HepG2 (cell line): ENCODE measurements at regions not wholly inside any gene's neighbourhood (a gene's known extent, or its start where the extent isn't known, plus 50 kb on each side); places are given as distances from the start of the nearest gene placed in this dataset.

ENCODE experiments used
- AKNA ChIP-seq: sonication (generic); formaldehyde crosslinking; IDR thresholded peaks from 2 replicates; pipeline ENCODE4 v1.4.0; 2020; ENCODE audit warnings: missing genetic modification reagents, borderline replicate concordance
- EP300 ChIP-seq, 3 experiments: sonication (generic) in 1 of 3; formaldehyde crosslinking in 1 of 3; IDR thresholded peaks; 2 replicates each; pipeline versions ENCODE4 v1.5.1 to v1.6.1; 2011 to 2020; ENCODE audit warnings: low read depth in 2 of 3, low read length in 2 of 3, borderline replicate concordance in 1 of 3, improper control_type of control experiment in 1 of 3, mild to moderate bottlenecking in 1 of 3, missing genetic modification reagents in 1 of 3, moderate library complexity in 1 of 3
- FOXP4 ChIP-seq: sonication (generic); formaldehyde crosslinking; IDR thresholded peaks from 2 replicates; pipeline ENCODE4 v1.4.0; 2020; ENCODE audit warnings: missing genetic modification reagents
- HIC2 ChIP-seq: sonication (generic); formaldehyde crosslinking; IDR thresholded peaks from 2 replicates; pipeline ENCODE4 v1.9.0; 2022; ENCODE audit warnings: low read depth, missing genetic modification reagents
- HIVEP1 ChIP-seq: sonication (generic); formaldehyde crosslinking; IDR thresholded peaks from 2 replicates; pipeline ENCODE4 v1.4.0; 2020; ENCODE audit warnings: mild to moderate bottlenecking, missing genetic modification reagents
- HMGA1 ChIP-seq: sonication (generic); formaldehyde crosslinking; conservative IDR thresholded peaks from 2 replicates; pipeline ENCODE4 v1.4.0; 2020; ENCODE audit warnings: missing genetic modification reagents
- IRF2 ChIP-seq: IDR thresholded peaks from 2 replicates; pipeline ENCODE4 v1.6.1; 2018; ENCODE audit warnings: missing genetic modification reagents, missing compliant biosample characterization
- KDM3A ChIP-seq: IDR thresholded peaks from 2 replicates; pipeline ENCODE4 v1.6.1; 2018; ENCODE audit warnings: low read depth, missing compliant biosample characterization
- MEF2D ChIP-seq: sonication (generic); formaldehyde crosslinking; IDR thresholded peaks from 2 replicates; pipeline ENCODE4 v1.5.1; 2020; ENCODE audit warnings: mild to moderate bottlenecking, missing genetic modification reagents
- NCOA2 ChIP-seq: sonication (generic); formaldehyde crosslinking; IDR thresholded peaks from 2 replicates; pipeline ENCODE4 v1.8.0; 2022; ENCODE audit warnings: inconsistent platforms
- NCOR1 ChIP-seq: fragments of 200-600 bp; sonication (generic); IDR thresholded peaks from 2 replicates; pipeline ENCODE4 v1.7.0; 2017; ENCODE audit warnings: antibody characterized with exemption, low read length, borderline replicate concordance
- SAP130 ChIP-seq: IDR thresholded peaks from 2 replicates; pipeline ENCODE4 v1.6.1; 2016; ENCODE audit warnings: low read depth
- THRA ChIP-seq: sonication (generic); formaldehyde crosslinking; IDR thresholded peaks from 2 replicates; pipeline ENCODE4 v1.4.0; 2020; ENCODE audit warnings: missing genetic modification reagents, borderline replicate concordance
- ZBTB49 ChIP-seq: sonication (generic); formaldehyde crosslinking; IDR thresholded peaks from 2 replicates; pipeline ENCODE4 v1.4.0; 2020; ENCODE audit warnings: missing genetic modification reagents, borderline replicate concordance
- ZNF24 ChIP-seq: fragments of 450-650 bp; IDR thresholded peaks from 2 replicates; pipeline ENCODE4 v1.6.1; 2017; ENCODE audit warnings: antibody characterized with exemption, mild to moderate bottlenecking
- ZNF30 ChIP-seq: sonication (generic); formaldehyde crosslinking; IDR thresholded peaks from 2 replicates; pipeline ENCODE4 v1.5.0; 2020; ENCODE audit warnings: mild to moderate bottlenecking, missing genetic modification reagents
- ZNF329 ChIP-seq: sonication (generic); formaldehyde crosslinking; IDR thresholded peaks from 2 replicates; pipeline ENCODE4 v1.9.0; 2021; ENCODE audit warnings: low read depth, mild to moderate bottlenecking, missing genetic modification reagents
- ZNF766 ChIP-seq: sonication (generic); formaldehyde crosslinking; IDR thresholded peaks from 2 replicates; pipeline ENCODE4 v1.5.0; 2020; ENCODE audit warnings: missing genetic modification reagents, borderline replicate concordance

- no peak for TF ChIP-seq ZBTB49 (CRISPR knock-in tag)
- no peak for TF ChIP-seq ZNF24
- TF ChIP-seq ZNF766 (CRISPR knock-in tag): 0 out of 2 replicates have a peak, but pooled peaks have one; percentile 17
- peak; percentile 14 for TF ChIP-seq NCOA2 (CRISPR knock-in tag)
- no peak for TF ChIP-seq SAP130 (CRISPR knock-in tag)
- TF ChIP-seq FOXP4 (CRISPR knock-in tag): no peak
- TF ChIP-seq ZNF30 (CRISPR knock-in tag): no peak
- TF ChIP-seq KDM3A (CRISPR knock-in tag): no peak
- no peak for TF ChIP-seq ZNF329 (CRISPR knock-in tag)
- TF ChIP-seq THRA (CRISPR knock-in tag): 0 out of 2 replicates have a peak, but pooled peaks have one; percentile 39
- peak; percentile 67 for TF ChIP-seq NCOR1
- no peak for TF ChIP-seq IRF2 (CRISPR knock-in tag)
- no peak for TF ChIP-seq HMGA1 (CRISPR knock-in tag)
- TF ChIP-seq AKNA: no peak
- no peak for TF ChIP-seq HIVEP1 (CRISPR knock-in tag)
- TF ChIP-seq MEF2D: 0 out of 2 replicates have a peak, but pooled peaks have one; percentile 40
- peak in 1 of 2 experiments; percentile 70; a peak in 1 of 4 replicates for TF ChIP-seq EP300 (IDR thresholded peaks at IDR 0.05; ENCODE audit: low read depth in 2 of 2, low read length in 2 of 2)
- TF ChIP-seq EP300 (CRISPR knock-in tag; IDR thresholded peaks at IDR 0.05; ENCODE audit: borderline replicate concordance): no peak
- no peak for TF ChIP-seq HIC2 (CRISPR knock-in tag)
These were observed 236.0 kb upstream of the FOXQ1 start (continued) for GRCh38 chr6:1075880-1076279.
